SKM-1 (cell line): ENCODE measurements at regions not wholly inside any gene's neighbourhood (a gene's known extent, or its start where the extent isn't known, plus 50 kb on each side); places are given as distances from the start of the nearest gene placed in this dataset.
A peak's percentile ranks its signal among the peaks of the same experiment; 100 is the strongest.
"Not testable (repeated sequence)": the region's sequence is repeated elsewhere in the genome, so short reads cannot be mapped to it uniquely, and the experiment has no call there.

ENCODE experiments used
- DNase-seq: peaks from one replicate; lab custom pipeline; 2025; ENCODE audit not compliant: unreplicated experiment; lab: John Stamatoyannopoulos, UW

DNA sequence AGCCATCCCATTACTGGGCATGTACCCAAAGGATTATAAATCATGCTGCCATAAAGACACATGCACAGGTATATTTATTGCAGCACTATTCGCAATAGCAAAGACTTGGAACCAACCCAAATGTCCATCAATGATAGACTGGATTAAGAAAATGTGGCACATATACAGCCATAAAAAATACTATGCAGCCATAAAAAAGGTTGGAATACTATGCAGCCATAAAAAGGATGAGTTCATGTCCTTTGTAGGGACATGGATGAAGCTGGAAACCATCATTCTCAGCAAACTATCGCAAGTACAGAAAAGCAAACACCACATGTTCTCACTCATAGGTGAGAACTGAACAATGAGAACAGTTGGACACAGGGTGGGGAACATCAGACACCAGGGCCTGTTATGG lies 151.5 kb downstream of the PLK2 start:
- DNase-seq, result not testable (repeated sequence)

DNA sequence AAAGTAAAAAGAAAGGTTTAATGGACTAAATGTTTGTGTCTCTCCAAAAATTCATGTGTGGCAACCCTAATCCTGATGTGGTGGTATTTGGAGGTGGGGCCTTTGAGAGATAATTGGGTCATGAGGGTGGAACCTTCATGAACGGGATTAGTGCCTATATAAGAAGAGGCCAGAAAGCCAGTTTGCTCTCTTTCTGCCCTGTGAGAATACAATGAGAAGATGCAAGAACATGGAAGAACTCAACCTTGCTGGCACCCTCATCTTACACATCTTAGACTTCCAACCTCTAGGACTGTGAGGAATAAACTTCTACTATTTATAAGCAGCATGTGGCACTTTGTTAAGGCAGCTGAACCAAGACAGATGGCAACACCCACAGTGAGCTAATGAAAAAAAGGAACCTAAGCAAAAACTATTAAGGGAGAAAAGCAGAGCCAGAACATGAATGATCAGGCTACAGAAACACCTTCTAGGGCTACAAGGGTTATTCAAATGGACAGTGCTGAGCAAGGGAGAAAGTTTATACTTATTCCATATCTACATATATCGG lies 159.5 kb downstream of the PLK2 start:
- no peak for DNase-seq

DNA sequence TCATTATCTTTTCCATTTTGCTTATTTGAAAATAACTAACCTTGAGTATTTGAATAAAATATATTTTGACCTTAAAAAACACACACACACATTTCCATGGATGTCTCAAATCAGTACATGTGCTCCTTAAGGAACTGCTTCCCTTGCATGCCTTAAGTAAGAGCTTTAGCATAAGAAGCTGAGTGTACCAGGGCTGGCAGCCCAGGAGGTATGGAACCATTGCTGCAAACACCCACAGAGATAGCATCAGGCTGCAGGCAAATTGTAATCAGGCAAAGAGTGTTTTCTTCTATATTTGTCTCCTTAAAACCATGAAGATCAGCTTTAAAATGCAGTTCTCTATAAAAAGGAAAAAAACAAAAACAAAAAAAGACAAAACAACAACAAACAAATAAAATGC lies 160.6 kb downstream of the PLK2 start:
- DNase-seq, result no peak

DNA sequence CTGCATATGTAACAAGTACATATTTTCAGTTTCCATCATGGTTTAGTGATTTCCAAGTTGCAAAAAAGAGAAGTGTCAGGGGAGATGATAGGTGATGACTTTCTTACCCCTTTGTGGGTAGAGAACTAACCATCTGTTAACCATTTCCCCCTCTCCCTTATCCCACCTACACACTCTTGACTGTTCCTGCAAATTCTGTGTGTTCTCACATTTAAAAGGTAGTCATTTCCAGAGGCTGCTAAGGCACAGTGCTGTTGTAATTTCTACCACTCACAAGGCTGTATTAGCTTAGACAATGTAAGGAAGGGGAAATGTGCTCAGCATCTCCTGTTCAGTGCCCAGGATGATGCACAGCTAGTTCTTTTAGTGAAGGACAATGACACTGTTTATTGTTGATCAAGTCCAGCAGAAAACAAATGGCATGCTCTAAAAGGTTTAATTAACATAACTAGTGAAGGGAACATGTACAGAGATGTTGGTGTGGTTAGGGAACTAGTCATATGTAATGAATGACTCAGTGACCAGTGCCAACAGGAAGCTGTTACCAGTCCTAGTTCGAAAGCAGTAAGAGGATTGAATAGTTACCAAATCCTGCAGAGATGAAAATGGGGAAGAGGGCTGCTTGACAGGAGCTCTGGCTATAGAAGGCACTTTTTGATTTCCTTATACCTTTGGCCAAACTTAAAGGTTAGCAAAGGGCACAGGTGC lies 165.1 kb downstream of the PLK2 start:
- peak; percentile 66 for DNase-seq

DNA sequence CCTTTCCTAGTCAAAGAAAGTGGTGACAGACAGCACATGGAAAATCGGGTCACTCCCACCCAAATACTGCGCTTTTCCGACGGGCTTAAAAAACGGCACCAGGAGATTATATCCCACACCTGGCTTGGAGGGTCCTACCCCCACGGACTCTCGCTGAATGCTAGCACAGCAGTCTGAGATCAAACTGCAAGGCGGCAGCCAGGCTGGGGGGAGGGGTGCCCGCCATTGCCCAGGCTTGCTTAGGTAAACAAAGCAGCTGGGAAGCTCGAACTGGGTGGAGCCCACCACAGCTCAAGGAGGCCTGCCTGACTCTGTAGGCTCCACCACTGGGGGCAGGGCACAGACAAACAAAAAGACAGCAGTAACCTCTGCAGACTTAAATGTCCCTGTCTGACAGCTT lies 171.6 kb downstream of the PLK2 start:
- not testable (repeated sequence) for DNase-seq

DNA sequence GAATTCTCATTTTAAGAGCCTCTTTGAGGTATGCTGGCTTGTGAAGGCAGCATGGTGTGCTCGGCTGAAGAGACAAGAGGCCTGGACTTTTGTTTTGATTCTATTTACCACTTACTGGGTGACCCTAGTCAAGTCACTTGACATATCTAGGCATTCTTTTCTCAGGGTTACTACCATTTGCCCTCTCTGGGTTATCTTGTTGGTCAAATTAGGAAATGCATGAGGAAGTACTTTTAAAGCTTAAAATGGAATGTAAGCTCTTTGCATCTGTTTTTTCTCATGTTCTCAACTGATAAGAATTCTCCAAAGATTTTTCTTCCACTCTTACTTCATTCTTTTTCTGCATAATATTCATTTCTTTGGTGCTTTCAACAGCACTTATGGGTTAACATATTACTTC lies 173.1 kb downstream of the PLK2 start:
- DNase-seq, result no peak

DNA sequence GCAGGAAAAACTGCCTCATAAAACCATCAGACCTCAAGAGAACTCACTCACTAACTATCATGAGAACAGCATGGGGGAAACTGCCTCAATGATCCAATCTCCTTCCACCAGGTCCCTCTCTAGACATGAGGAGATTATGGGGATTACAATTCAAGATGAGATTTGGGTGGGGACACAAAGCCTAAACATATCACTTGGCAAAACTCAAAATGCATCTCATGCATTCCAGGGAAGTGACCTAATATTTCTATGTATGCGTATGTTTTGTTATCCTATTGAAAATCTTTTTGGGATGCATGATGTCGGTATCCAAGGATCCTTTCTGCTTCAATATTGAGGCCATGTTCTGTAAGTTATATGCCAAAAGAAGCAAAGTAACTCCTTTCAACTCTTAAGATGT lies 174.0 kb downstream of the PLK2 start:
- DNase-seq, result no peak

DNA sequence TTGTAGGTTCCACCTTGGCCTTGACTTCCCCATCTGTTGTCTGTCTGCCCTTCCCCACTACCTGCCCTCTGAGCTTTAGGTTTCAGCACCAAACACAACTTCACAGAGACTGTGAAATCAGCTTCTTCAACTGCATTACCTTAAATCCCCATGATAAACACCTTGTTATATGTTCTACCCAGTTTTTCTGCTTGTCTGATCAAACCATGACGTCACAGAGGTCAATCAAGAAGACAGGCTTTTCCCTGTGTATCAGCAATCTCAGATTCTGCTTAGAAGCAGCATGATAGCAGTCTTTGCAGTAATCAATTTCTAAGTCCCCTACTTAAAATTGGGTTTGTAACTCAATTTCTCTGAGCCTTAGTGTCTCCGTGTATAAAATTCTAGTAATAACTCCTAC lies 175.0 kb downstream of the PLK2 start:
- DNase-seq, result no peak

DNA sequence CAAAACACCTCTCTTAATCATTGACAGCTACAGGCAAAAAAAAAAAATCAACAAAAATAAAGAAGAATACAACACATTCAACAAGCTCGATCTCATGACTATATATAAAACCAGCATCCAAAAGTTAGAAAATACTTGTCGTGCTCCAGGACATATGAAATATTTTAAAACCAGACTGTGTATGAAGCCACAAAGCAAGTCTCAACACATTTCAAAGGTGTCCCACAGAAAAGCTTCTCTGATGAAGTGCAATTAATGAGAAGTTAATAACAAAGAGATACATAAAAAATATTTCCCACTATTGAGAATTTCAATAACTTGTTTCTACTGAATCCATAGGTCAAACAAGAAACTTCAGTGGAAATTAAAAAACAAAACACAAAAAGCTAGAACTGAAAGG lies 178.7 kb downstream of the PLK2 start:
- DNase-seq, result no peak

DNA sequence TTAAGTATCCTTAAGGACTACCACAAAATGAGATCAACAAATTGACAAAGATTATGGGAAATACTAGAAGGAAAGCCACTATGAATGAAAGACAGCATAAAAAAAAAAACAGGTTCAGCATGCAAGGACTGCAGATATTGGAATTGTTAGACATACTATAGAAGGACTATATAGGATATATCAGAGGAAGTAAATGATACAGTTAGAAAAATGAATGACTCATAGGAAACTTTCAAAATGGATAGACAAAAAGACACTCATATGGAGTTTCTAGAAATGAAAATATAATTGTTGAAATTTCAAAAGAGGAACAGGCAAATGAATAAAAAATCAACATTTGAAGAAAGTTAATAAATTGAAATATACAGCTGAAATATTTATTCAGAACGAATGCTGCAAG lies 180.6 kb downstream of the PLK2 start:
- no peak for DNase-seq

DNA sequence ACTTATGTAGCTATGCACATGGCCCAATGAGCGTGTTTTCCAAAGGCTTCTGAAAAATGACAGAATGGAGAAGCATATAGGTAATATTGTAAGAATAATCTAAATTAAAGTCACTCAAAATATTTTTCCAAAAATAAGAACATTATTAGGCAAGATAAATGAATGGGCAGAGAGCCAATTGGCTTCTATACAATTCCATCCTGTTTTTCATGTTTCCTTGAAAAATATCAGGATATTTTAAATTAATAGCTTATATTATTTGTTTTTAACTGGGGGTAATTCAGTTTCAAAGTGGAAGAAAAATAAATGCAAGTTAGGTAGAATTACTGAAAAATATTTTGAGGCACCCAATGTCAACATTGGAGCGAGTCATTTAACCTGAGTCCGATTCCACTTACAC lies 183.5 kb downstream of the PLK2 start:
- DNase-seq, result no peak

DNA sequence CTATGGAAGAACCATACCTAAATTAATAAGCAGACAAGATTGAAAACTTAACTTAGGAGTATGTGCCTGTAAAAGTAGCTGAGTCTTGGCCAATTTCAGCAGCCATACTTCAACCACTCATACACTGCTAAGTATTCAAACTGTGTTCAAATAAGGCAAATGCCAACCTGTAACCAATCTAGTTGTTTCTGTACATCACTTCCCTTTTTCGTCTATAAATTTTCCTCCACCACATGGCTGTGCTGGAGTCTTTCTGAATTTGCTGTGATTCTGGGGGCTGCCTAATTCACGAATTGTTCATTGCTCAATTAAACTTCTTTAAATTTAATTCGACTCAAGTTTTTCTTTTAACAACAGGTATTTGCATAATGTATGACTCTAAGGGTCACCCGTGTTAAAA lies 184.4 kb downstream of the PLK2 start:
- DNase-seq, result no peak

DNA sequence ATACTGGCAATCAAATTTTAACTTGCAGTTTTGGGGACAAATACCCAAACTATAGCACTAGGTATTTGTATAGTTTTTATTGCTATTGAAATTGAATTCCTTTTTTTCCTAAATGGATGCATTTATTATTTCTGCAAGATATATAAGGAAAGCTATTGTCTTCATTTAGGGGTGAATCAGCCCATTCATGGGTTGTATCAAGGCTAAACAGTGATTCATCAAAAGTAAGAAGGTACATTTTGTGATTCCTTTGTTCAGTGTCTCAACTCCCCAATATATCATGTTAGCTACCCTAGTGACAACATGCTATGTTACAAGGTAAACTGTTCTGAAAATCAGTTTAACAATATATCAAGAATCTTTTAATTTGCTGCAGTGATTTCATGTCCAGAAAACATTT lies 185.7 kb downstream of the PLK2 start:
- DNase-seq, result no peak

DNA sequence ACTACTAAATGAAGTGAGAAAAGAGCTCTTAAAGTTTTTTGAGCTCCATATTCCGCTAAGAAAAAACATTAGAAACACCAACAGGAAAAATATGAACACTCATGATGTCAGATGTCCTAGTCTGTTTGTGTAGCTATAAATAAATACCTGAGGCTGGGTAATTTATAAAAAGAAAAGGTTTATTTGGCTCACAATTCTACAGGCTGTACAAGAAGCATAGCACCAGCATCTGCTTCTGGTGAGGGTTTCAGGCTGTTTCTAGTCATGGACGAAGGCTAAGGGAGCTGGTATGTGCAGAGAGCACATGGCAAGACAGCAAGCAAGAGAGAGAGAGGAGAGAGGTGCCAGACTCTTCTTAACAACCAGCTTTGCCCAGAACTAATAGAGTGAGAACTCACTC lies 186.2 kb downstream of the PLK2 start:
- DNase-seq, result no peak

DNA sequence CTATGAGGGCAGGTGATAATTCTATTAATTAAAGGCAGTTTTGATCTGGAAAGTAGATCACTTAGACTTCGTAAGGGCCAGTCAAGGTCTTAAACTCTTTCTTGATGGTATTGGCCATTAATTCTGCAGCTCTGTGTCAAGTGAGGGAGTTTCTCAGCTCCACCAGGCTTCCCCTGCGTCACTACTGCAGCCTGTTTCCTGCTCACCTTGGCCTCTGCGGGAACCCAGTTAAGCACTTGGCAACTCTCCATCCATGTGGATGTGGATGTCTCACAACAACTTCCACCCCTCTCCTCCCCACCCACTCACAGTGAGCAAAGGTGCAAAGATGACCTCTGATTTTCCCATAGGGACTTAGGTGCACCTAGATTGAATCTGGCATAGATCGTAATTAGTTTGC lies 191.6 kb downstream of the PLK2 start:
- no peak for DNase-seq

DNA sequence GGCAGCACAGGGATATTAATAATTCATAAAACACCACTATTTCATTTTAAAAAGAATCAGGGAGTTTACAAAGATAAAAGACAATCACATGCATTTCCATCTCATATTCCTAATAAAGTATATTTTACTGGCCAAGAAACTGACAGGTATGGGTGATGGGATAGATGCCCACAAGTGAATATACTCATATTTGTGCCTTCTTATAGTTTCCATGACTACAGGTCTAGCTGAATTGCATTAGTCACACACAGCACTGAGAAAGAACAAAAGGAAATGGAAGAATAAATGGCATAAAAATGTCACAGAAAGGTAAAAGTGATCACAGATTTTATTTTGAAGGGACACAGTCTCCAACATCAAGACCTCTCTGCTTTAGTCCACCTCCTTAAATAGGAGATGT lies 193.5 kb downstream of the PLK2 start:
- DNase-seq, result no peak

DNA sequence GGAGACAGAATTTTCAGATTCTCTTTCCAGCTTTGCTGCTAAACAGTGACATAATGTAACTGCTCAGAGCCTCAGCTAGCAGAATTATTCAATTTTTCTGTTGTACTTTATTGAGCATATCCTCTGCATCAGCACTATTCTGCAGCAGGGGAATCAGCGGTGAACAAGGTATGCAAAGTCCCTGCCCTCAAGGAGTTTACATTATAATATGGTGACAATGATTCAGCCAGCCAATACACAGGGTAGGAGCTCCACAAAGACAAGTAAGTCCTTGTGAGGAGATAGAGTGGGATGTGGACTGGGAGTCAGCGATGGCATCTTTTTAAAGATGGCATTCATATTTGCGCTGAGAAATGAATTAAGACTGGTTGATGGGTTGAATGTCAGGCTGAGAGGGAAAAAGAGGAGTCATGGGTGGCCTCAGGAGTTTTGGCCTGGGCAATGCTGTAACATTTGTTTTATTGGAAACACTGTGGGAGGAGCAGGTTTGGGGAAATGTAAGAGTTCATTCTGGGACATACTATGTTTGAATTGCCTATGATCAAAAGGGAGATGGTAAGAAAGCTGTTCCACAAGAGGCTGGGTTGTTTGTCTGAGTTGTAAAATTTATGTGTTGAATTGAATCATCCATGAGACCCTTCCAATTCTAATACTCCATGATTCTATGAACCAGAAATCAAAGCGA lies 194.5 kb downstream of the PLK2 start:
- DNase-seq, result no peak

DNA sequence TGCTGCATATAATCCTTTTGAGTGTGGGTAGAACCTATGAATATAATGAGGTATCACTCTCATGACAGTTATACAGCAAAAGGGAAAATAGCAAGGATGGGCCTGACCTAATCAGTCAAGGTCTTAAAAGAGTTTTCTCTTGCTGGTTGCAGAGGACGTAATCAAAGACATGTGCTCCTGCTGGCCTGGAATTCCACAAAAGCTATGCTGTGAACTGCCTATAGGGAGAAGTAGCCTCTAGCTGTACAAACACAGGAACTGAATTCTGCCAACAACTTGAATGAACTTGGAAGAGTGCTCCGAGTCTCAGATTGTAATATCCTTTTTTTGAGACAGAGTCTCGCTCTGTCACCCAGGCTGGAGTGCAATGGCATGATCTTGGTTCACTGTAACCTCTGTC lies 195.6 kb downstream of the PLK2 start:
- no peak for DNase-seq

DNA sequence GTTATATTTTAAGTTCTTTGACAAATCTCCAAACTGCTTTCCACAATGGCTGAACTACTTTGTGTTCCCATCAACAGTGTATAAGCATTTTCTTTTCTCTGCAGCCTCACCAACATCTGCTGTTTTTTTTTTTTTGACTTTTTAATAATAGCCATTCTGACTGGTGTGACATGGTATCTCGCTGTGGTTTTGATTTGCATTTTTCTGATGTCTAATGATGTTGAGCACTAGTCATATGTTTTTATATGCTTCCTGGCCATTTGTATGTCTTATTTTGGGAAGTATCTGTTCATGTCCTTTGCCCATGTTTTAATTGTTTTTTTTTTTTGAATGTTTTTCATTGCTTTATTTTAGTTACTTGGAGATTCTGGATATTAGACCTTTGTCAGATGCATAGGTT lies 196.6 kb downstream of the PLK2 start:
- no peak for DNase-seq

DNA sequence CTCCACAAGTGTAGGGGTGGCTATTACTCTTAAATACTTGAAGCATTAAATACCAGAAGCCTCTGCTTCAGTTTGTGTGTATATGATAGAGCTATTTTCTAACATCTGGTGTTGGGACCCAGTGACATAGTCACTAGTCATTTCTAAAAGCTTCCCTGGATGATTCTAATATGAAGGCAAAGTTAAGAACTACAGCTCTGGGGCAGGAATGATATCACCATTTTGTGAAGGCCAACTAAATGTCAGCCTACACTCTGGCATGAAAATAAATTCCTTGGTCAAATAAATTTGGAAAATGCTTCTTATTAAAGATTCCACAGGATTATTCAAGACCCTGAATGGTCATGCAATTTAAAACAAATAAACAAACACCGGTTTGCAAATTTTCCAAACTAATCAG lies 197.7 kb downstream of the PLK2 start:
- DNase-seq, result no peak

DNA sequence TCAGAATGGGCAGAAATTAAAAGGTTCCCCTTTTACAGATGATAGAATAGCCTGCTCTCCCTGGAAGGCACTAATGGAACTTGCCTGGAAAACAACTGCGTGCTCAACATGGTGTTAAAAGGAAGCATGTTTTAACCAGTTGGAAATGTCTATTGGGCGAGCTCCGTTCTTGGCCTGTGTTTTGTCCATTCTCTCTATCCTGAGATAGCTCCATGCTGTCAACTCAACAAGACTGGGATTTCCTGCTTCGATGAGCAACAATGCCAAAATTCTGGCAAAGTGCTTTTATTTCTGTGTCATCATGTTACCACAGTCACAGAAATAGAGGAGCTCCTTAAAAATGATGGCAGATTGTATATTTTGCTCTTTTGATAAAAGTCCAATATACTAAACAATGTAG lies 198.3 kb downstream of the PLK2 start:
- DNase-seq, result no peak

DNA sequence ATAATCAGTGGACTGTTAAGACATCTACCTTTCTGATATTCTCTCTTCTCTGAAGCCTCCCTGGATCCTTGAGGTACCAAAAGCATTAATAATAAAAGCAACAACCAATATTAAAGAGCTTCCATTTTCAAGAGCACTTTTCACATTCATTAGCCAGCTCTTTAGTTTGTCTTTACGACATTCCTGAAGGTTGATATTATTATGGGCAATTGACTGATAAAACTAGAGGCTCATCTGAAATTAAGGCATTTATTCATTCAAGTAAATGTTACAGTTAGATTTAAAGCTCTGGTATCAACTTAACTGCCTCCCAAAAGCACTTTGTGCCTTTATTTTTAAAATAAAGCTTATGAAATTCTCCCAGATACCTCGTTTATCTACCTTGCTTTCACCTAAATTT lies 199.6 kb downstream of the PLK2 start:
- DNase-seq, result no peak

DNA sequence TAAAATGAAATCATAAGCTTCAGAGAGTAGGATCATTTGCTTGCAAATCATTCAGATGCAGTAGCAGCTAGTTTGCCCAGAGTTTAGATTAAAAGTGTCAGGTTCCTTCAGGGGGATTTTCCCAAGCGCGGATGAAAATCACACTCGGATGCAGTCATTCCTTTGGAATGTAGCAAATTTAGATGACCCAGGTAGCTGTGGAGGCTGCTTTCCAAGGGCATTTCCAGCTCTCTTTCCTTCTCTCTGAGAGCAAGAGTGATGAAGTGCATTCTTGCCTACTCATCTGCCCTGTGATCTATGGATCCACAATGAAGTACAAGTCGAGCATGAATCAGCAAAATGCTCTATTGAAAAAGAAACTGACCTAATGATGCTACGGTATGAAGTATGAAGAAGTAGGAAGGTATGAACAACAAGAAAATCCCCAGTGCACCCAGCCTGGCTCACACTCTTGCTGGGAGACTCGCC lies 200.2 kb downstream of the PLK2 start:
- DNase-seq, result no peak
